G401 (cell line): ENCODE measurements at regions not wholly inside any gene's neighbourhood (a gene's known extent, or its start where the extent isn't known, plus 50 kb on each side); places are given as distances from the start of the nearest gene placed in this dataset.

Experiments used
- DNase-seq: peaks from one replicate; pipeline ENCODE4 v3.0.0-alpha.2; 2015; ENCODE audit warnings: low spot score
- in situ Hi-C: cut with HindIII; loops from 2 replicates; pipeline ENCODE4 v1.10.0; 2016; ENCODE audit warnings: low sequenced_read_pairs, mixed read lengths

DNA sequence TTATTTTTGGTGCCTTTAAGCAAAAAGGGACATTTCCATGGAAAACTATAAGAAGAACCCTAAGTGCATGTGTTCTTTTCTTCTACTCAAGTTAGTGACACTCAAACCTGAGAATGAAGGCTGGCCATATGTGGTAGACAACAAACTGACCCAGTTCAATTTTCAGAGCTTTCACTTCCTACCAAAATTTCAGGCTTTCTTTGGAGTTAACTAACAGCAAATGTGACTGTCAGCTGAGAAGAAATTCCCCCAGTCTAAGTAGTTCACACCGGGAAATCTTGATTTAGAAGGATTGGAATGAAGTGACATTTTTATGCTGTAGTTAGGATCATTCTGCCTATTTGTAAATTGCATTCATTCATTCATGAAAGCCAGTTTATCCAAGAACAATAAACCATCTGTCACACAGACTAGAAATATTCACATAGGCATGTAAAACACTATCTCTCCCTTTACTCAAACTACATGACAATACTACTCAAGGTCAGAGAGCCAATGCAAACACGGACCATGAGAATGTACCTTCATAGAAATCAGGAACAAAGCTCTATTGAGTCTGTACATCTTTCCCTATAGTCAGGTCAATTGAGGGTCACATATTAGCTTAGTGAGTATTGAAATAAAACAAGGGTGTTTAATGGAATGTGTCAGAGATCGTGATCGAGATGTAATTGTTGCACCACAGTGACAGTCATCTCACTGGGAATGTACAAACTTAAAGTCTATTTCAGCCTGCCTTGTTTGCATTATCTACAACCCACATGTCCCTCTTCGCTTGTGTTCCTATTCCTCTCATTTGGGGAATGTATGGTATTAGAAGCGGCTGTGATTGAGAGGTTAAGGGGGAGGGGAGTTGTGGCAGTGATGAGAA, 113.8 kb upstream of the TGFBR2 start:
- DNase-seq: no peak
- in situ Hi-C loops: no loop called here

DNA sequence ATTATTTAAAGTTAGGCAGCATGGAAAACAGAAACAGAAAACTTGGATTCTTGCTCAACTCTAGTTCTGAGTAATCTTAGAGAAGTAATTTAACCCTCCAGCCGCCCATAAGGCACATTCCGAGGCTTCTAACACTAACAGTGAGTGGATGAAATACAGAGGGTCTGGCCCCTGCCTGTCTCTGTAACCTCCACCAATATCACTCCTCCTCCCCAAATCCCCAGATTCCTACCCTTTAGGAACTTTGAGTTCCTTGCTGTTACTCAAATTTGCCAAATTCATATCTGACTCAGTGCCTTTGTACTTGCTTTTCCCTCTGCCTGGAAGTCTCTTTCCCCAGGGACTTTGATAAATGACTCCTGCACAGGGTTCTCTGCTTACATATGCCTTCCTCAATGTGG, 112.5 kb upstream of the TGFBR2 start:
- no peak for DNase-seq
- in situ Hi-C loops: no loop called here

DNA sequence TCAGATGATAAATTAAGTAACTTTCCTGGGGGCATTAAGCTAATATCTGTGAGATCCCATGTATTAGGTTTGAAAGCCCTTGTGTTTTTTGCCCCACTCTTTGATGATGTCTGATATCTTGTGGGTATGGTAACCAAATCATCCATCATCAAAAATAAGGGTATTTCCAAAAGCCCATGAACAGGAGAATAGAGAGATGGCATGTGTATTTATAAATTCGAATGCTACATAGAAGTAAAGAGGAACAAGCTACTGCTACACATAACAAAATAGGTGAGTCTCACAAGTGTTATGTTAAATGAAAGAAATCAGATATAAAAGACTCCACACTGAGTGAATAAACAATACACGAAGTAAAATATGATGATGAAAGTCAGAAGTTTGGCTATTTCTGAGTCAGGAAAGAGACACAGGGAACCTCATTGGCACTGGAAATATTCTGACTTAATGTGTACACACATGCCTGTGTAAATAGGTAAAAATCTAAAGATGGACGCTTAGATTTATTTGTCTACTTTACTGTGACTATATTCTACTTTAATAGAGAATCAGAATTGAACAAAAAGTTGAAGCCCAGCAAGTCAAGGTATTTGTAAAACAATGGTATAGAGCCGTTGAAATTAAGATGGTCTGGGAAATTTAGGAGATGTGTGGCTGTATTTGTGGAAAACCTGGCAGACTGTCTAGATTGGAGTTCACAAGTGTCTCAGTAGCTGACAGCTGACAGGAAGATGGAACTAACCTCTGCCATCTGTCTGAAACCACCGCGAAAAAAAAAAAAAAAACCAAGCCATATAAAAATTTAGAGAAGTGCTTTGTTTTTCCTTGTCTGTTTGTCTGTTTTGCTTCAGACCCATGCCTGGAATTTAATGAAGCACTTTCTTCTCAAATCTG, 111.0 kb upstream of the TGFBR2 start:
- DNase-seq: no peak
- in situ Hi-C loops: no loop called here

DNA sequence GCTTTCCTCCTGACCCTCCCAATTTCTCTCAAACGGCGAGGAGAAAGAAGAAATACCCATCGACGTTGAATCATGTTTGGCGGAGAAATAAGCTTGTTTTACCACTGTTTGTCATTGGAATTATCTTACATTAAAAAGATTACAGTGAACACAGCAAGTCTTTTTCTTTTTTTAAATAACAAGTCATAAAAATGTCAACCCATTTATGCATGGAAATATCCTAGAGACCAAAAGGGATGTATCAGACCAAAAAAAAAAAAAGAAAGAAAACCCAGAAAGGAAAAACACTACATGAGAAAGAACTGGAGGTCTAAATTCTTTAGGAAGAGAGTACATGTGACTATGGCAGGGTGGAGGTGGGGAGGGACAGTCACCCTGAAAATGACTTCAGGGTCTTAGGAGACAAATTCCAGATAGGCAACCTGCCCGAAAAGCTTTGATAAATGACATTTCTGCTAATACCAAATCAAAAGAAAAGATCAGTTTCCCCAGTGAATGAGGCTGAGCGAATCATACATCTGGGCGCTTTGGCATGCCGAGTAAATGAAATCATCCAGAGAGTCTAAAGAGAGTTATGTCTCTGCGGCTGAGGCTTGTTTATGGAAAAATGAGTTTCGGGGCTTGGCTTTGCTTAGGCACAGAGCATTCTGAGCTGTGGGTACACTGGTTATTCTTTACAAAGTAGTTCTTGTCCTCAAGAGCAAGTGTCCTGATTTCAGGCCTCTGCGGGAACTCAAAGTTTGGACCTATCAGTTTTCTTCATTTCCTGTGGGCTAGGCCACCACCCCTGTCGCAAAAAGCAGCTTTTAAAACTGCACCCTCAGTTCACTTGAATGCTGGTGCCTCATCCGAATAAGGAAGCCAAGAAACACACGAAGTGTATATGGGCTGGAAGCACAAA, 110.1 kb upstream of the TGFBR2 start:
- in situ Hi-C loops: no loop called here

DNA sequence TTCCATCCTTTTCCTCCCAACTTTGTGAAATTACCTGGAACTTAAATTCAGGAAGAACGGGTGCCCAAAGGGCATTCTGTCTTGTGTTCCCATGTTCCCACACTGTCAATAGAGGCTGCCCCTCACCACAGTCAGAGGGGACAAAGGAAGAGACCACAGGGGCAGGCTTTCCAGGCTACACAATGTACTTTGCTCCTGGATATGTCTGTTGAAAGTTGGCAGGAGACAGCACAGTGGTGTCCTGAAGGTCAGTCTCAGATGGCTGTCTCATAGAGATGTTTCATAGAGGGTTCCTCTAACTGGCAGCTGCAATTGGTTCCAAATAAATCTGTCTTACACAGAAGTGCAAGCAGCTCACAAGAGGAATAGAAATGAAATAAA, 107.8 kb upstream of the TGFBR2 start:
- in situ Hi-C loops: no loop called here
- no peak for DNase-seq

More for the DNA sequence above, 110.1 kb upstream of the TGFBR2 start:
- DNase-seq: no peak

DNA sequence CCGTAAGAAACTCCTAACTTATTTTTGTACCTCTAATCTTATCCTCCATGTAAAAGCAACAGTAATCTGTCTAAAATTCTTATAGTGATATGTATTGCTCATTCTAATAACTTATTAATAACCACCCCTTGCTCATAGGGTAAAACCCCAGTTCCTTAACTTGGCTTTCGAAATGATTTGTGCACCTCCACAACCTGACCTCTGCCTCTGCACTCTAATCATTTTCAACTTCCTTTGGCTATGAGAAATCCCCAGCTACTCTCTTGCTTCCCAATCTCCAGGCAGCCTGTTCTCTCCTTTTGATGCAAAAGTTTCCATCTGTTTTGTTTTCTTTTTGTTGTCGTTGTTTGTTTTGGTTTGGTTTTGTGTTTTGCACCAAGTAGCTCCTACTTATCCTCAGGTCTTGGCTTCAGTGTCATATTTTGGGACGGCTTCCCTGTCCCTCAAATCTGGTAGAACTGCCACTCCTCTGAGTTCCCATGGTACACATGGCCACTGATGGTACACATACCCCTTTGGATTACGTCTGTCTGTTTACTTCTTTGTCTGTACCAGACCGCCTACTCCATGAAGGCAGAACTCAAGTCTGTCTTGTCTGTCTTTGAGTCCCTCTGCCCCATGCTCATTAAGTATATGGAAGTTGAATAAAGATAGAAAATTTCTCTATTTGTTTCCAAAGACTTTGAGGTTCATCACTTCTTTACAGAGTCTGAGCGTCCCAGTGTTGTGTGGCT, 105.6 kb upstream of the TGFBR2 start:
- DNase-seq: no peak
- in situ Hi-C loops: no loop called here

DNA sequence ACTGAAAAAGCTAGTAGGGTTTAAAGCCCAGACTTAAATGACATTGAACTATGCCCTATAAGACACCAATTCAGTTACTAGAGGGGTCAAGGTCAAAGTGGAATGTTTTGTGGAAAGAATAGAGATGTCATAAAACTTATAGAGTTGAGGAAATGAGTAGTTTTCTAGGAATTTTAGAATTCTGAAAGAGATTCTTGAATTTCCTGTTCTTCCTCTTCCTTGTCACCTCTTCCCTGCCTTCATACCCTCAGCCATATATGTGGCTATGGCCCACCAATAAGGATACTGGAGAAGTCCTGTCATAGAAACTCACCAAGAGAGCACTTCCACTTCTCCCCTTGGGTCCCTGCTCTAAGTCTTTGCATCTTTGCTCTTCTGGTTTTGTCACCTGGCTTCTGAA, 104.9 kb upstream of the TGFBR2 start:
- in situ Hi-C loops: no loop called here
- DNase-seq: no peak

DNA sequence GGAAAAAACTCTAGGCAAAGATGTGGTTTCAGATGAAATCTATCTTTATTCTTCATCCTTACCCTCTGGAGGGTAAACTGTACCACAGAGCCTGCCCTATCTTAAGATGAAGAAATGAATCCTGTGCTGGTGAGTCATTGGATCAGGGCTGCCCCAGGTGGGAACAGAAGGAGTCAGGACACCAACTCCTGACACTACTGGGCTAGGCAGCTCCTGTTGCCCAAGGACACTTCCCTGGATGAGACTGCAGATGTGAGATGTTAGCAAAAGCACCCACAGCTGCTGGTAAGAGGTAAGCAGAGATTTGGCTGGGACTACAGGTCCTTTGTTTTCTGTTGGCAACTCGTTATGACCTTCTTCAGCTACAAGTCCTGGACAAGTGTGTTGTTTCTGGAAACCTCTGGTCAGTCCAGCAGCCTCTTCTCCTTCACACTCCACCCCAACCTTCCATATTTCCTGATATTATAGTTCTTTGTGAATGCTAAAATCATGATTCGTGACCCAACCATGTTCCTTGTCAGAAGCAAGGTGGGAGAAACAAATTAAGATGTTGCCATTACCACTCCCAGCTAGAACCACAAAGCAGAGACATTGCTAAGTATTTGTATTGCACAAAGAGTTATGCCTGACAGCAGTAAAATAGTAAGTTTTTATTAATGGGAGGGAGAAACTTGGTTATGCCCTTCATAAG, 104.2 kb upstream of the TGFBR2 start:
- no peak for DNase-seq
- in situ Hi-C loops: no loop called here

DNA sequence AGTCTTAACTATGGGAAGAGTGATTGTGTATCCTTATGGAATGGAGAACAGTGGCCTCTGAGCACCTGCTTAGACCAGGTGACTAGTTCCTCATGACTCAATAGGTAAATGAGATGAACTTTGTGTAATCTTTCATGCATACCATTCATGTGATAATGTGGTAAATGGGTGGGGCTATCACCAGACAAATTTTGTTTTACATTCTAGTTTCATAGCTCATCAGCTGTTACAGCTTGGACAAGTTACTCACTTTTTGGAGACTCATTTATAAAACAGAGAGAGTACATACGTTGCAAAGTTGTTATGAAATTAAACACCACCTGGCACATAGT, 103.7 kb upstream of the TGFBR2 start:
- DNase-seq: no peak
- in situ Hi-C loops: no loop called here

DNA sequence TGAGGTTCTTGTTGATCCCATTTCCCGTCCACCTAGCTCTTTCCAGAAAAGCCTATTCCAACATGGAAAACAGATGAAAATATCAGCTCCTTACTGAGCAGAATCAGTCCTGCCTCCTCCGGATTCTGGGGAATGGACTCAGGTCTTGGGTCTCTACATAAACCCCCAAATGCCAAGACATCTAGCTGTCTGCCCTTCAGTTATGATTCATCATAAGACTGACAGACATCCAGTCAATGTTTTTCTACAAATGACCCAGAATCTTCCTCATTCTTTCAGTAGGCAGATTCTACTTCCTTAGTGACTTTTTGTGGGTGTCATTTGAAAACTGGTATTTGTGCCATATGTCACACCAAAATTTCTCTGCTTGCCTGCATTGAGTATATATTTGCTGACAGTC, 103.0 kb upstream of the TGFBR2 start:
- no peak for DNase-seq
- in situ Hi-C loops: no loop called here

DNA sequence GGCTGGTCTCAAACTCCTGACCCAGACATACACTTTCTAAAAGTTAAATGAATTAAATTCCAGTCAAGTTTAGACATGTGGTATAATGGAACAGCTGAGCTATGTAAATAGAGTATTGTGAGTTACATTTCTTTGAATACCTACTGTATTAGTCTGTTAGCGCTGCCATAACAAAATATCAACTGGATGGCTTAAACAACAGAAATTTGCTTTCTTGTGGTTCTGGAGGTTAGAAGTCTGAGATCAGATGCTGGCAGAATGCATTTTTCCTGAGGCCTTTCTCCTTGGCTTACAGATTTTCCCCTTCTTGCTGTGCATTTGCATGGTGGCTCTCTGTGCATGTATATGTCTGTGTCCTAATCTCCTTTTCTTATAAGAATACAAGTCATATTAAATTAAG, 101.5 kb upstream of the TGFBR2 start:
- no peak for DNase-seq
- in situ Hi-C loops: no loop called here

DNA sequence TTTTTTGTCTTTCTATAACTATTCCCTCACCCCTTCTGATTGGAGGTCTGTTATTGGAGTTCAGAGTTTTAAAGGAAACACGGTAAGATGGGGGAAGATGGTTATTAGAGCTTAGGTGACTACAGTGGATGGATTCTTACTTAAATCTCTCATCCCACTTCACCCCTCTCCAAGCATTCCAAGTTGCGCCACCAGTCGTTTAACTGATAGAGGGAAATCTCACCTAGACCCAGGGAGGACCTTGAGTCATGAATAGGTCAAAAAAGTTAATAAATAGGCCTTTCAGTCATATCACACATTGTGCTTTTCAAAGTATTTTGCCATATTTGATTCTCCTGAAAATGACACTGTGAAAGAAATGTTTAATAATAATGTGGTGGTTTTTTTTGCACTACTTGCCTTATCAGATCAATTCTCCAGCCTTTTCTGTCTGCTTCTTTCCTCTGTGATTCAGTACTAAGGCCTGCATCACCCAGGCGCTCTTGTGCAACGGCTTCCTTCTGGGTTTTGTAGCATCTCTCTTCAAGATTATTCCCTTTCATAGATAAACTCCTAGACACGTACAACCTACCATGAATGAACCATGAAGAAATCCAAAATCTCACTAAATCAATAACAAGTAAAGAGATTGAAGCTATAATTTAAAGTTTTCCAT, 100.4 kb upstream of the TGFBR2 start:
- in situ Hi-C loops: no loop called here

DNA sequence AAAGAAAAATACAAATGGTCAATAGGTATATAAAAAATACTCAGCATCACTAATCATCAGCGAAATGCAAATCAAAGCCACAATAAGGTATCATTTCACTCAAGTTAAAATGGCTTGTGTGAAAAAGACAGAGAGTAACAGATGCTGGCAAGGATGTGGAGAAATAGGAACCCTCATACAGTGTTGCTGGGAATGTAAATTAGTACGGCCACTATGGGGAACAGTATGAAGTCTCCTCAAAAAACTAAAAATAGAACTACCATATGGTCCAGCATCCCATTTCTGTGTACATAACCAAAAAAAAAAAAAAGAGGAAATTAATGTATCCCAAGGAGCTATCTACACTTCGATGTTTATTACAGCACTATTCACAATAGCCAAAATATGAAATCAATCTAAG, 98.1 kb upstream of the TGFBR2 start:
- in situ Hi-C loops: no loop called here
- no peak for DNase-seq

More for the DNA sequence above, 100.4 kb upstream of the TGFBR2 start:
- DNase-seq: no peak

DNA sequence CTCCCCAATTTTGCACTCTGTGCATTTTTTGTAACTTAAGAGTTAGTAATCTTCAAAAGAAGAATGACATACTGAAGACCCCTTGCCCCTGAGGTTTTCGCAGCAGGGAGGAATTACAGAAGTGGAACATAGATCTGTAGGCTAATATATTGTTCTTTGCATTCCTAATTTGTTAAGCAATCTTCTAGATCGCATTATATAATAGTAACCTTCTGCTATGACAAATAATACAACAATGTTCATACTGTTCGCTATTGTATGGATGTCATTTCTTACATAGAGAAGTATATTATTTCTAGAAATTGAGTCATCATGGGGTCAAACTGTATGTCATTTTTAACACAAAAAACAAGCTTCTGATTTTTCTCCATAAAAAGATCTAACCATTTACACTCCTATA, 95.8 kb upstream of the TGFBR2 start:
- no peak for DNase-seq
- in situ Hi-C loops: no loop called here

DNA sequence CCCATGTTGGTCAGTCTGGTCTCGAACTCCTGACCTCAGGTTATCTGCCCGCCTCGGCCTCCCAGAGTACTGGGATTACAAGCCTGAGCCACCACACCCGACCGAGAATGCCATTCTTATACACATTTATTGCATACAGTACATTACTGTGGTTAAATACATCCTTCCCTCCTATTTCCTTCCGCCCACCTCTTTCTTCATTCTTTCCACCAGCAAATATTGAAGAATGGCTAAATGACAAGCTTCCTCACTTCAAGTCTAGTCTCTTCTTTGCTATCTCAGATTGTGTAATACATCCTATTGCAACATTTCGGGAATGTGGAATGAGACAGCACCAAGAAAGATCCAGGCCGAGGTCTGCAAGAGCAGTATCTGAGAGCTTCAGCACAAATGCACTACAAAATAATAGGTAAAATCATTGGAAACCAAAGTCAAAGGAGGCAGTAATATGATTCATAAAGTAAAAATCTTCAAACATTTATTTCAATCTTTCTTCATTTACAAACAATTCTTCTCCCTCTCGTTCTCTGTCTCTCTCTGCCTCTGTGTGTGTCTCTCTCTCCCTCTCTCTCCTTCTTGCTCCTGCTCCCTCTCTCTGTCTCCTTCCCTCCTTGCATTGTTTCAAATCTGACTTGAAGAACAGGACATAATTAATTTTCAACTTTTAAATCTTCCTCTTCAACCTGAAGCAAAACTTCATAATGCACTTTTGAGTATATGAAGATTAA, 94.7 kb upstream of the TGFBR2 start:
- in situ Hi-C loops: no loop called here
- DNase-seq: no peak

DNA sequence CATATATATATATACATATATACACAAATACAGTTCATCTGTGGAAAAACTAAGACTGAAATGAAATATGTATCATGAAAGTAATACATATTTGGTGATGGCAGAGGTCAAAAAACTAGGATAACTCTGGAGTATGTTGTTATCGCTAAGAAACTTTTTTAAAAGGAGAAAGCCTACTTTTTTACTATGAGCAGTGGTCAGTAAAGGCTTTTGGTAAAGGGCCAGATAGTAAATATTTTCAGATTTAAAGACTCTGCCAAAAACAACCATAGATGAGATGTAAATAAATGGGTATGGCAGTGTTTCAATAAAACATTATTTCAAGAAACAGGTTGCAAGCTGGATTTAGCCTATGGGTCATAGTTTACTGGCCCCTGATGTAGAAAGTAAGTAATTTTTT, 93.8 kb upstream of the TGFBR2 start:
- DNase-seq: no peak
- in situ Hi-C loops: no loop called here

DNA sequence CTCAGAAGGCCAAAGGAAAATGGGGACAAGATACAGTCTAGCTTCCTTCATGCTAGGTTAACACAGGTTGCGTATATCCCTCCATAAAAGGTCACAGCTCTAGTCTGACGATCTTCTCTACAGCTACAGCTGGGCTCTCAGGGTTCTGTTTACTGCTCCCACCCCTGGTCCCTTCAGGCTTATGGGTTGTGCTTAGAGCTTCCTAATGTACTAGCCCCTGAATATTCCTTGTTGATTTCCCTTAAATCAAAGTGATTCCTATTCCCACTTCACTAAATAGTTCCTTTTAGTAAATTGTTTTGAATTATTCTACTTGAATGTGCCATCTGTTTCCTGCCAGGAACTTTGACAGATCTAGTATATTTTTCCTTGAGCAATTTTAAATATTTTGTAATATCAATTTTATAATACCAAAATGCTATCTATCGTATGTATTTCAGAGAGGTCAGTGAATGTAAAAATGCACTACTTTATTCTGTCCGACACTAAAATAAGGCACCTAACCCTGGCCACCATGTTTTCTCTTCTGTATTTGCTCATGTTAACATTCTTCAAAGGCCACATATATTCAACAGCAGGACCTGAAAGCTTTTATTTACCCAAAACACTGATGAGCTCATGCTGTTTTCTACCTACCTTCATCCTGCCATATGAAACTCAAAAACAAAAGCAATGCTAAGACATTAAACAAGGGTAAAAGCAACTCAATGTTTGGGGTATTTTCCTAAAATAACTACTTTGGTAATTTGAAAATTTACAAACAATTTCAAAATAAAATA, 92.8 kb upstream of the TGFBR2 start:
- in situ Hi-C loops: no loop called here
- no peak for DNase-seq
